Small intestine (tissue), 7 donors: ENCODE measurements at regions not wholly inside any gene's neighbourhood (a gene's known extent, or its start where the extent isn't known, plus 50 kb on each side); places are given as distances from the start of the nearest gene placed in this dataset.

Source experiments
- DNase-seq, 2 donors: peaks; one replicate each; pipeline versions ENCODE4 v3.0.0 to v3.0.0-alpha.2; 2013
- FAIRE-seq: peaks from 2 replicates; lab custom pipeline; 2012; peaks lifted over from hg19 to GRCh38; lab: Jason Lieb, UNC
- H3K27ac ChIP-seq, 3 donors: one replicate each; pipeline ENCODE4 v1.5.1; 2013; ENCODE audit warnings: low read length in 2 of 3, mild to moderate bottlenecking in 2 of 3, control low read depth in 1 of 3, inconsistent platforms in 1 of 3, low read depth in 1 of 3, moderate library complexity in 1 of 3
- H3K27me3 ChIP-seq, 3 donors: one replicate each; pipeline ENCODE4 v1.6.1; 2013; ENCODE audit warnings: low read length in 3 of 3, inconsistent platforms in 1 of 3; ENCODE audit not compliant: control insufficient read depth in 3 of 3, insufficient read depth in 3 of 3
- H3K36me3 ChIP-seq, 3 donors: one replicate each; pipeline ENCODE4 v1.6.1; 2013; ENCODE audit warnings: low read length in 3 of 3, inconsistent platforms in 1 of 3, low read depth in 1 of 3, mild to moderate bottlenecking in 1 of 3, moderate library complexity in 1 of 3; ENCODE audit not compliant: control insufficient read depth in 3 of 3, insufficient read depth in 2 of 3
- H3K4me1 ChIP-seq, 3 donors: one replicate each; pipeline ENCODE4 v1.6.1; 2013; ENCODE audit warnings: low read length in 2 of 3, inconsistent platforms in 1 of 3, low read depth in 1 of 3, mild to moderate bottlenecking in 1 of 3, moderate library complexity in 1 of 3; ENCODE audit not compliant: control insufficient read depth in 3 of 3, insufficient read depth in 2 of 3
- H3K4me3 ChIP-seq, 3 donors: one replicate each; pipeline ENCODE4 v1.5.1; 2013; ENCODE audit warnings: low read length in 3 of 3, control low read depth in 1 of 3, inconsistent platforms in 1 of 3, low read depth in 1 of 3, mild to moderate bottlenecking in 1 of 3, moderate library complexity in 1 of 3
- H3K9me3 ChIP-seq, 2 donors: one replicate each; pipeline ENCODE4 v1.6.1; 2013; ENCODE audit warnings: low read depth in 1 of 2, low read length in 1 of 2; ENCODE audit not compliant: control insufficient read depth in 2 of 2, insufficient read depth in 1 of 2
- WGBS, 3 donors: extraction: QIAGEN DNeasy Blood & Tissue Kit; methylation state at CpG; one replicate each; pipeline ENCODE4 v1.1.7; 2013; 5-methylcytosine and 5-hydroxymethylcytosine counted together
- donor health status: healthy with polysubstance abuse.
- donor health status: control.
- donor health status: control.
- donor health status: Bipolar disorder and iron deficiency.
- donor health status: healthy.

DNA sequence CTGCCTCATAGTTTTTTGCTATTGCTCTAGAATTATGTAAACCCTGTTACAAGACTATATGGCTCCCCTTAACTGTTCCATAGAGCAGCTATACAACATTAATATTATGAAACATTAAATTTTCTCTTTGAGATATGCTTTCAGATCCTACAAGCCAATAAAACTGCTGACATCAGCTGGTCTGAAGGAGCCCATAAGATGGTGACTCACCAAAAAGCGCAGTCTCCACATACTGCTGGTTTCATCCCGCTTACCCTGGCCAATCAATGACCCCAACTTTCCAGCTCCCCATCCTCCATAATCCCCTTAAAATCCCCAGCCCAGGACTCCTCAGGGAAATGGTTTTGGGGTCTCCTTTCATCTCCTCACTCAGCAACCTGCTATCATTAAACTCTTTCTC lies 172.7 kb downstream of the NSG2 start:
- Histone ChIP-seq H3K9me3 (no peaks in the 10 kb centered on the region), H3K4me3 (no peak overlapping the region), H3K27ac (no peak overlapping the region), H3K4me1 (no peaks in the 10 kb centered on the region), H3K36me3 (no peaks in the 10 kb centered on the region), H3K27me3 (no peaks in the 10 kb centered on the region)
- 87 to 92% (median 91%) methylated on average over 2 of the region's 2 CpGs for WGBS, 3 donors
- DNase-seq (no peak), FAIRE-seq (no peak)

DNA sequence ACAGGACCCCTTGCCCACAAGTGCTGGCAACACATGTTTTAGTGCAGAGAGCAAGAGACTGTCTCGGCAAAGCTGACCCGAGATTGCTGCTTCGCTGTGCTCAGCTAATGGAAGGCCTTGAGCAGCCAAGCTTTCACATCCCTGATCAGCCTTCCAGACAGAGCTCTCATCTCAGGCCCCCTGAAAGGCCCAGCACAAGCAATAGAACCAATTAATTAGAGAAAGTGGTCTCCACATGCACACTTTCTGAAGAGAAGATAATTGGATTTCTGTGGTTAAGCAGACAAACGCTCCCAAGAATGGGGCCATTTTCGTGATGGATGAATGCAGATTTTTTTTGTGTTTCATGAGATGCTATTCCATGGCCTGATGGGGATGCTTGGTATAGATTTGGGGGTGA lies 174.9 kb downstream of the NSG2 start:
- DNase-seq (no peak), FAIRE-seq (no peak)
- H3K4me1 ChIP-seq: no peaks in the 10 kb centered on the region
- H3K36me3 ChIP-seq: no peaks in the 10 kb centered on the region
- H3K9me3 ChIP-seq: no peaks in the 10 kb centered on the region
- H3K27me3 ChIP-seq: no peaks in the 10 kb centered on the region
- 87 to 93% (median 90%) methylated on average over 5 of the region's 5 CpGs for WGBS, 3 donors
- H3K27ac ChIP-seq: no peak overlapping the region
- H3K4me3 ChIP-seq: no peak overlapping the region

DNA sequence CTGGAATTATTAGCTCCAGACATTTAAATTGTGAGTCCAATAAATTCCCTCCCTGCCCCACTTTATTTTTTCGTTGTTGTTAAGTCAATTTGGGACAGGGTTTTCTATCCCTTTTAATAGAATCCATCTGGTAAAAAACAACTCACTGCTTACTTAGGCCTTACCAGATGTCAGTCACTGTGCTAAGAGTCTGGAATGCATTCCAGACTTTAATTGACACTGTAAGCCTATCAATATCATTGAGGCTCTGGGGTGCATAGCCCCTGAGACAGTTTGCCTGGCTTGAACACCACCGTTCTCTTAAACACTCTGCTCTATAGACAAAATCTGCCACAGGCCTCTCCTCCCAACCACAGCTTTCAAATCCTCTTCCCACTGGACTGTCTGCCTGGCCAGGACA lies 175.9 kb downstream of the NSG2 start:
- Histone ChIP-seq H3K27me3 (no peaks in the 10 kb centered on the region), H3K9me3 (no peaks in the 10 kb centered on the region), H3K4me1 (no peaks in the 10 kb centered on the region), H3K36me3 (no peaks in the 10 kb centered on the region), H3K27ac (no peak overlapping the region), H3K4me3 (no peak overlapping the region)
- WGBS, 3 donors: 50 to 69% (median 68%) methylated on average over 2 of the region's 2 CpGs
- no peak for FAIRE-seq
- DNase-seq: no peak

DNA sequence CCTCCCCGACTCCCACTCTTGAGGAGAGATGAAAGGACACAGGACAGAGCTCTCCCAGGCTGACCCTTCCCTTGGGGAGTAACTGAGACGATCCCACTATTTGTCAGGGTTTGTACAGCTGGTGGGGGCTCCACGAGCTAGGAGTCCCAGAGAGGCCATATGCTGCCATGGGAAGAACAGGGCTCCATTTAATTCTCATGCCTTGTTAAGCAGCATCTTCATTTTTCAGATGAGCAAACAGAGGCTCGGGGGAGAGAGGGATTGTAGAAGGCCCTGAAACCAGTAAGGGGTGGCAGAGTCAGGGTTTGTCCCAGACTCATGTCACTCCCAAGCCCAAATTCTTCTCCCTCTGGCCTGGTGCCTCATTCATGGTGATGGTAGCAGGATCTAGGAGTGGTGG lies 176.4 kb downstream of the NSG2 start:
- no peaks in the 10 kb centered on the region for H3K9me3 ChIP-seq
- no peak overlapping the region for H3K27ac ChIP-seq
- no peaks in the 10 kb centered on the region for H3K27me3 ChIP-seq
- no peak for DNase-seq
- FAIRE-seq: no peak
- 62 to 75% (median 71%) methylated on average over 4 of the region's 4 CpGs for WGBS, 3 donors
- H3K4me1 ChIP-seq: no peaks in the 10 kb centered on the region
- no peaks in the 10 kb centered on the region for H3K36me3 ChIP-seq
- no peak overlapping the region for H3K4me3 ChIP-seq

DNA sequence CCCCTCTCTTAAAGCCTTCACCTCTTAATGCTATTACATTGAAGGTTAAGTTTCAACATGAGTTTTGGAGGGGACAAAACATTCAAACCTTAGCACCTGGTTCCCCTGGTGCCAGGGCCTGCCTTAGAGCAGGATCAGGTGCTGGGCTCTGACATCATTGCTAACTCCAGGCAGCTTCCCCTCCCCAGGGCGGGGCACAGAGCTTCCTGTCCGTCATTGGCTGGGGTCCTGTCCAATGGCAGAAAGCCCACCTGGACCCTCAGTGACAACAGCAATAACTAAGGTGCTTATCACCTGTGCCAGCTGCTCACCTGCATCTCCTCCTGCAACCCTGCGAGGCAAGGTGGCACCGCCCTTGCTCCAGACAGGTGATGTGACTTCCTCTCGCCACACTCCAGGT lies 177.4 kb downstream of the NSG2 start:
- Histone ChIP-seq H3K4me1 (no peaks in the 10 kb centered on the region), H3K27me3 (no peaks in the 10 kb centered on the region), H3K9me3 (no peaks in the 10 kb centered on the region), H3K4me3 (no peak overlapping the region), H3K36me3 (no peaks in the 10 kb centered on the region), H3K27ac (no peak overlapping the region)
- peak; percentile 23 to 24 for DNase-seq
- 15 to 64% (median 52%) methylated on average over 5 of the region's 5 CpGs for WGBS, 3 donors
- no peak for FAIRE-seq

DNA sequence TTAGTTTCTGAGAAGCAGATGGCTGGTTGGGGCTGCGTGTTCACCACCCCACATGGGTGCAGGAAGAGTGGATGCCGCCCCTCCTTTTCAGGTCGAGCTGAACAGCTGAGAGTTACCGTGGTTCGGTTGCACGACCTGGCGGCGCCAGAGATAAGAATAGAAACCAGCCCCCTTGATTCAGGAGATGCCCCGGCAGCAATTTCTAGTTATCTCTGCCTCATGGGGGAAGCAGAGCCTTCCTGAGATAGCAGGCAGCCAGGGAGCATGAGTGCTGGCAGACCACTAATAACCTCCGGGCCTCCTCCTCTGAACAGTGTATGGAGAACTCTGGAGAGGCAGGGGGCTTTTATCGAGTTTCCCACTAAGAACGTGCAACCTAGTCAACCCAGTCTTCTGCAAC lies 177.8 kb downstream of the NSG2 start:
- Histone ChIP-seq H3K4me1 (no peaks in the 10 kb centered on the region), H3K27me3 (no peaks in the 10 kb centered on the region), H3K4me3 (no peak overlapping the region), H3K9me3 (no peaks in the 10 kb centered on the region), H3K36me3 (no peaks in the 10 kb centered on the region), H3K27ac (no peak overlapping the region)
- FAIRE-seq (no peak), DNase-seq (no peak)
- WGBS, 3 donors: 36 to 44% (median 39%) methylated on average over 12 of the region's 12 CpGs

DNA sequence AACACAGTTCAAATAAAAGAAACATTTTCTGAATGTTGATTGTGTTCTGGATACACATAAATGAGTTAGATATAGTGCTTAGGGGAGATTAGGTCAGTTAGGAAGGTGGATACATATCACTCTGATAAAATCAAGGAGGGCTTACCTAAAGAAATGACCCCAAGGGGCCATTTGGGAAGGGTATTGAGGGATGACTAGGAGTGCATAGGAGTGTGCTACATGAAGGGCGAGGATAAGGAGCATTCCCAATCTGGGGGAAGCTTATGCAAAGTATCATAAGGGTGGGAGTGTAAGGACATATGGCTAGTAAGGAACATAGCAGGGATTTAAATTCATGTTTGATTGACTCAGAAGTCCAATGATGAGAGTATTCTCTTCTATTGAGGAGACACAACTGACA lies 183.6 kb downstream of the NSG2 start:
- H3K27ac ChIP-seq: no peak overlapping the region
- no peaks in the 10 kb centered on the region for H3K36me3 ChIP-seq
- no peak overlapping the region for H3K4me3 ChIP-seq
- H3K4me1 ChIP-seq: no peaks in the 10 kb centered on the region
- no peaks in the 10 kb centered on the region for H3K27me3 ChIP-seq
- 78 to 100% (median 93%) methylated on average over 1 of the region's 1 CpG for WGBS, 3 donors
- no peaks in the 10 kb centered on the region for H3K9me3 ChIP-seq
- DNase-seq (no peak), FAIRE-seq (no peak)

DNA sequence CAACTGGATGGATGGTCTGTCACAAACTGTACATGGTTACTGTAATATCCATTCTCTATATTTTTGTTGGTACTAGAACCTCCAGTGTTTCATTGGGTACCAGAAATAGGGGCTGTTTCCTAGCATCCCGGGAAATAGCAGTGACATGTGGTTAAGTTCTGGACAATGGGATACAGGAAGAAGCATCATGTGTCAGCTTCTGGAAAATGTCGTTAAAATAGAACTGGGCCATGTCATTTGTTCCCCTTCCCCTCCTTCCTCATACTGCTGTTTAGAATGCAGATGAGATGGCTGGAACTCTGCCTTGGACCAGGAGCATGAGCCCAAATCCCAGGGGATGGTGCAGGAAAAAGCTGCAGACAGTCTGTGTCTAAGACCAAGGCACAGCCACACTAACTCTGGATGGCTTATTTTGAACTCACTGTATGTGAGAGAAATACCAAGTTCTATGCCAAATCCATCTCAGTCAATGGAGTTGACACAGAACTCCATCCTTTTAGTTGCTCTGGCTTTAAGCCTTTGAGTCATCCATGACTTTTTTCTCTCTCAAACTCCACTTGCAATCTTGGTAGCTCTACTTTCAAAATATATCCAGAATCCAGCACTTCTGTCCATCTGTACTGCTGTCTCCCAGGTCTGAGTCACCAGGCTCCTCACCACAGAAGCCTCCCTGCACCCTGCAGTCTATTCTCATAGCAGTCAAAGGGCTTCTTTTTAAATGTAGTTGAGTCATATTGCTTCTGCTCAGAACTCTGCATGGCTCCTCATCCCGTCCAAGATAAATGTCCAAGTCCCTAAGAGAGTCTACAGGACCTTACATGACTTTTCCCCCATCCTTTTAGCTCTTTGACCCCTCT lies 184.2 kb downstream of the NSG2 start:
- no peak overlapping the region for H3K4me3 ChIP-seq
- WGBS, 3 donors: 52 to 70% (median 62%) methylated on average over 3 of the region's 3 CpGs
- no peaks in the 10 kb centered on the region for H3K27me3 ChIP-seq
- H3K27ac ChIP-seq: no peak overlapping the region
- H3K36me3 ChIP-seq: no peaks in the 10 kb centered on the region
- no peaks in the 10 kb centered on the region for H3K4me1 ChIP-seq
- FAIRE-seq: no peak
- DNase-seq: no peak
- no peaks in the 10 kb centered on the region for H3K9me3 ChIP-seq
